Jurkat, Clone E6-1 (cell line): ENCODE measurements at regions not wholly inside any gene's neighbourhood (a gene's known extent, or its start where the extent isn't known, plus 50 kb on each side); places are given as distances from the start of the nearest gene placed in this dataset.

Experiments
- DNase-seq: peaks from one replicate; pipeline ENCODE4 v3.0.0-alpha.2; 2011; ENCODE audit warnings: low read depth, low spot score
- H3K4me3 ChIP-seq: 2 replicates; pipeline ENCODE4 v1.5.1; 2011; ENCODE audit warnings: mild to moderate bottlenecking, low read length, control low read depth, moderate library complexity

DNA sequence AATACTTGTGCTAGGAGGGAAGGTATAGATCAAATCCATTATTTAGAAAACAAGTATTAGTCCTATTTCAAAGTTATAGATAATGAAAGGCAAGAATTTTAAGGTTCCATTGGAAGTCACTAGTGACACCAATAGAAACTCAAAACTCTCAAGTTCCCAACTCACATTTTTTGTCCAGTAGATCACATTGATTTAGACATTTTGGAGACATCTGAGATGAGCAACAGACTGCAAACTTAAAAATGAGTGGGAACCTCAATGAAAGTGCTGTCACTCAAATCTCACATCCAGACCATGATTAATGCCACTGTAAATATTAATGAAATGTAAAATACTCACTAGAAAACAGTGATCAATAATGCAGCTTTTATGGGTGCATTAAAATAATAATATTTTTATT lies 405.0 kb downstream of the ENC1 start:
- no peak for DNase-seq
- H3K4me3 ChIP-seq = no peak overlapping the region

DNA sequence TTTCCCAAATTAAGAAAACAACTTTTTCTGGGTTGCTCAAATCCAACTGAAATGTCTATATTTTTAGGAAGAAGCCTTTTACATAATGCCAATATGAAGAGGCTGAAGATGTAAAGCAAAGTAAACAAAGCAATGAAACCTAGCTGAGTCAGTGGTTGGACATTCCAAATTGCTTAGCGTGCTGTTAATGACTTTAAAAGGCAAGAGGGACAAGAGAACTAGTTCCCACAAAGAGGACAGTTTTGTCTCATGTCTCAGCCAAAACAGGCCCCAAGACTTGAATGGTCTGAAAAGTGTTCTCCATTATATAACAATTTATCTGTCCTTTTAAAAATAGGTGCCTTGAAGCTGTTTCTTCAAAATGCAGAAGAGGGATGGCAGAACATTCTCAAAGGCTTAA lies 407.0 kb downstream of the ENC1 start:
- DNase-seq = no peak

DNA sequence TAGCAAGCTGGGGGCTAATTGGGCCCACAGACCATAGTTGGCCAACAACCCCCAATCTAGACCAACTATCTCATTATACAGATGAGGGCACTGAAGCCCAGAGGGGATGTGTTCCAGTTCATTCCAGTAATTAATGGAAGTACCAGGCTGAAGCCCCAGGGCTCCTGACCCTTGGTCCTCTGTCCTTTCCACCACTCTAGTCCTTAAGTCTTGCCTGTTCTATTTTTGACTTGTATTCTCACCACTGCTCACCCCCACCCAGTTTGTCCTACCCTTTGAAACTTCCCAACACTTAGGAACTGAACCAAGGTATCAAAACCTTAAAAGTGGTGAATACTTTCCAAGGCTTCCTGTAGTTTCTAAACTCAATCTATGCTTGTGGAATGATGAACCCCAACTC lies 407.4 kb downstream of the ENC1 start:
- no peak for DNase-seq
- H3K4me3 ChIP-seq = no peak overlapping the region

More for the DNA sequence above, 407.0 kb downstream of the ENC1 start:
- no peak overlapping the region for H3K4me3 ChIP-seq

DNA sequence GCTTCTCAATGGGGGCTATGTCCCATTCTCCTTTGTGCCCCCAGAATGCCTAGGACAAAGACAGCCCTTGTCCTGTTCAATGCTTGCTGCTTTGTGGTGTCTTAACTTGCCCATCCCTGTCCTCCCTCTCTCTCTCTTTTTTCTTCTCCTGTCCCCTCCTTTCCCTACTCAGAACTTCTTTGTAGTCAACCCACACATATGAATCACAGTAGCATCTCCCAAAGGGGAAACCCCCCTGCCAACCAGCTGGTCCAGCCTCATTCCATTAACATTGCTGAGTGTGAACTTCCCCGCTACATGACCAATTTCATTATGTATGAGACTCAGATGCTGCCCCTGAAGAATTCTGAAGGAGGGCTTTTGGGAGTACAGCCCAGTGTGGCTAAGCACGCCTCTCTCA lies 408.3 kb downstream of the ENC1 start:
- no peak for DNase-seq
- H3K4me3 ChIP-seq = no peak overlapping the region

DNA sequence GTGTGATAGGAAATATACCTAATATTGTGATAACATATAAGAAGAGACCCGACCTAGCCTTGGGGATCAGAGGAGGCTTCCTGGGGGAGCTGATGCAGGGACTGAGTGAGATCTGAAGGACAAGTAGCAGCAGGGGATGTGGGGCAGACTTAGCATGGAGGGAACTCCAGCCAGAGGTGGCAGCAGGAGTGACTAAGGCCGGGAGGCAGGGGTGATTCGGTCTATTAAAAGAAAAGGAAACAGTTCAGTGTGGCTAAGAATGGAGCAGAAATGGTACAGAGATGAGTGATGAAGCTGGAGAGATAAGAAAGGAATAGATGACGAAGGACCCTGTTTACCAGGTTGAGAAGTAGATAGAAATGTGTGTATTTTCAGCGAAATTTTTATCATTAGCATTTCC lies 408.8 kb downstream of the ENC1 start:
- no peak overlapping the region for H3K4me3 ChIP-seq
- no peak for DNase-seq

DNA sequence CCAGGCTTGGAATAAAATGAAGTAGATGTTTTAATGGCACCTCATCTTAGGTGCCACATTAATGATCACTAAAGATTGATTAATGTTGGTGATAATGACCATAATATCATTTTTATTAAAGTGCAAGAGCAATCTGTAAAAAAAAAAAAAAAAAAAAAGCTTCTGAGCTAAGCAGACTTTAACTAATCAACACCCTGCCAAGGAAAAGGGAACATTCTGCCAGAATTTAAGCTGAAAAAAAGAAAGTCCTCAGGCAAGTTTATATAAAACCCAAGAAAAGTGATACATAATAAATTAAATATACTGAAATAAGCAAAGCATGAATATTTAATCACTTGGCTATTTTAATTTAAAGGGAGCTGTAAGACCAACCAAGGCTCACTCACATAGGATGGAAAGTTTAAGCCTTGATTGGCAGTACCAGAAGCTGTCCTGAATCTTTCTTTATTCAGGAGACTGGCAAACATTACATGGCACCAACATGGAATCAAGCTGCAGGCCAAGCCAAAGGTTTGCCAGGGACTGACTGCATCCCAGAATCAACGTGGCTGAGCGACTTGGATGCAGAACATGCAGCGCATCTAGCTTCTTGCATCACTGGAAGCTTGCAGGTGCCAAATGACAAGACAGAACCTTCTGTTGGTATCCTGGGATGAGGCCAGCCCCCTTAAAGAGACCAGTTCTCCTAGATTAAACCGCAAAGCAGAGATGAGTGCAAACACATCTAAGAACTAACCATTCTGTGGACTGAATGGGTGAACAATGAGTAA lies 413.6 kb downstream of the ENC1 start:
- no peak overlapping the region for H3K4me3 ChIP-seq
- DNase-seq = no peak

DNA sequence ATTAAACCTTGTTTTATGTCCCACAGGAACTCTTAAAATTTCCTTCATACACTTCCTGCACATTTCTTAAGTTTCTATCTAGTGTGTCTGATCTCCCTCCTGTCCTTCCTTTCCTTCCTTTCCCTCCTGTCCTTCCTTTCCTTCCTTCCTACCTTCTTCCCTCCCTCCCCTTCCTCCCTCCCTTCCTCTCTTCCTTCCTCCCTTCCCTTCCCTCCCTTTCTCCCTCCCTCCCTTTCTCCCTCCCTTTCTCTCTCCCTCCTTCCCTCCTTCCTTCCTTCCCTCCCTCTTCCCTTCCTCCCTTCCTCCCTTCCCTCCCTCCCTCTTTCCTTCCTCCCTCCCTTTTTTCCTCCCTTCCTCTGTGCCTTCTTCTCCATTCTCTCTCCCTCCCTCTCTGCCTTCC lies 414.9 kb downstream of the ENC1 start:
- no peak overlapping the region for H3K4me3 ChIP-seq
- no peak for DNase-seq

DNA sequence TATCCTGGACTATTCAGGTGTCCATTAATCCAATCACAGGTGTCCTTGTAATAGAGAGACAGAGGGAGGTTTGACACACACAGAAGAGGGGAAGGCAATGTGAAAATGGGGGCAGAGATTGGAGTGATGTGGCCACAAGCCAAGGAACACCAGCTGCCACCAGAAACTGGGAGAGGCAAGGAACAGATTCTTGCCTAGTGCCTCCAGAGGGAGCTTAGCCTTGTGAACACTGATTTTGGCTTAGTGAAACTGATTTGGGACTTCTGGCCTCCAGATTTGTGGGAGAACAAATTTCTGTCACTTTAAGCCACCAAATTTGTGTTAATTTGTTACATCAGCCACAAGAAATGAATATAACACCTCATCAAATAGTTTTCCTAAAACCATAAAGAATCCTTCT lies 416.2 kb downstream of the ENC1 start:
- no peak for DNase-seq
- no peak overlapping the region for H3K4me3 ChIP-seq

DNA sequence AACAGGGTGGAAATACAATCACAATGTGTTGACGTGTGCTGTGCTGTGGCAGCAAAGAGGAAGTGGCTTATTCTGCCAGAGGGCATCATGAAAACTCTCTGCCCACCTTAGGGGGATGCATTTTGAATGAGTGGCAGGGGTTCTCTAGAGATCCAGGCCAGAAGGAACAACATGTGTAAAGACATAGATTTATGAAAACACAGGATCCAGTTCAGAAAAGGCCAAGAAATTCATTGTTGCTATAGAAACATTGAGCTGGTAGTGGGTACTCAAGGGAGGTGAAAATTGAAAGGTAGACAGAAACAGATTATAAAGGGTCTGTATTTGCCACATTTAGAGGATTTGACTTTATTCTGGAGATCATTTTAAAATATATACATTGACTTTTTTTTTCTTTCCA lies 417.7 kb downstream of the ENC1 start:
- no peak for DNase-seq
- no peak overlapping the region for H3K4me3 ChIP-seq

DNA sequence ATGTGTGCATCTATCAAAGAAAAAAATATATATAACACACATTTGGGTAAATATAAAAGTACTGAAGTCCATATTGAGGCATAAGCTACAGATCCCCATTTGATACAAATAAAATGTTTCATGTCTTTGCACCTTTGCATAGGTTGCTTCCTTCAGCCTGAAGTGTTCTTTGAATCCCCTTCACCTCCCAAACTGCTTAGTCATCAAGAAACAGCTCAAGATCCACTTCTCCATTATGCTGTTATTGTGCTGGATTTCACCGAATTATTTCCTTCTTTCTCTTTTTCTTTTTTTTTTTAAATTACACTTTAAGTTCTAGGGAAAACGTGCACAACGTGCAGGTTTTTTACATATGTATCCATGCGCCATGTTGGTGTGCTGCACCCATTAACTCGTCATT lies 419.1 kb downstream of the ENC1 start:
- H3K4me3 ChIP-seq = no peak overlapping the region
- no peak for DNase-seq

DNA sequence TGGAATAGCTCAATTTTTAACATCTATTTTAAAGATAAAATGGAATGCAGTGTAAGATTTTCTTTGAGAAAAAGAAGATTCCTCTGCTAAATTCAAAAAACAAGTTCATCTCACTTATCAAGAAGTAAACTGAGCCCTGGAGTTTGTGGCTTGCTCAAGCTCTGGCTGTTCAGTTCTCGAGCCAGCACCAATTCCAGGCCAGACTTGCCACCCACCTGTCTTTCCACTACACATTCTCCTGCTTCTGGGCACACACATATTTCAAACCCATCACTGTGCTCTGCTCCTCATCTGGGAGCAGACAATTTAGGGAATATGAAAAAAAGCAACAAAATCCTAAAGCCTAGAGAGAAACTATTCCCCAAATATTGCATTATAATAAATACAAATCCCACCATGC lies 424.5 kb downstream of the ENC1 start:
- no peak overlapping the region for H3K4me3 ChIP-seq
- no peak for DNase-seq

DNA sequence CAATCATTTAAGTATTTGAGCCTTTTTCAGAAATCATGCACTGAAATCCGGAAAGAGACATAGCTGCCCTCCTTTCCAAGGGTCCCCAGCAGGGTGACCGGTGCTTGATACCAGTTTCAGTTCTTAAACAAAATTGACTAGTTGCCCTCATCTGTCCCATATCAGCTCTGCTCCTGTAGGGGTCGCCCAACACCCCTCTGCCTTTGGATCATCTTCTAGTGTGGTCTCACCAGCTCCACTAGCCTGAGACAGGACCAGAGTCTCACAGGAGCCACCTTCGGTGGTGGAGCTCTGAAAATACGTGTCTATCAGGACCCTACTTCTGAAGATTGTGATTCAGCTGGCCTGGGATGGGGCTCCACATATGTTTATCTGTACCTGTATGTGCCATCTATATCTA lies 428.2 kb downstream of the ENC1 start:
- H3K4me3 ChIP-seq = no peak overlapping the region
- DNase-seq = no peak

DNA sequence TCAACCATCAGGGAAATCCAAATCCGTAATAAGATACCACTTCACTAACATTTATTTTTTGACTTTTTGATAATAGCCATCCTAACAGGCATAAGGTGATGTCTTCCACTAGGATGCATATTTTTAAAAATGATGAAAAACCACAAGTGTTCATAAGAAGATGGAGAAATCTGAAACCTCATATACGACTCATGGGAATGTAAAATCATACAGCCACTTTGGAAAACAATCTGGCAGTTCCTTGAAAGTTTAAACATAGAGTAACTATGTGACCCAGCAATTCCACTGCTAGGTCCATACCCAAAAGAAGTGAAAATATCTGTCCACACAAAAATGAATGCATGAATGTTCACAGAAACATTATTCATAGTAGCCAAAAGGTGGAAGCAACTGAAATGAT lies 431.0 kb downstream of the ENC1 start:
- no peak overlapping the region for H3K4me3 ChIP-seq
- no peak for DNase-seq

DNA sequence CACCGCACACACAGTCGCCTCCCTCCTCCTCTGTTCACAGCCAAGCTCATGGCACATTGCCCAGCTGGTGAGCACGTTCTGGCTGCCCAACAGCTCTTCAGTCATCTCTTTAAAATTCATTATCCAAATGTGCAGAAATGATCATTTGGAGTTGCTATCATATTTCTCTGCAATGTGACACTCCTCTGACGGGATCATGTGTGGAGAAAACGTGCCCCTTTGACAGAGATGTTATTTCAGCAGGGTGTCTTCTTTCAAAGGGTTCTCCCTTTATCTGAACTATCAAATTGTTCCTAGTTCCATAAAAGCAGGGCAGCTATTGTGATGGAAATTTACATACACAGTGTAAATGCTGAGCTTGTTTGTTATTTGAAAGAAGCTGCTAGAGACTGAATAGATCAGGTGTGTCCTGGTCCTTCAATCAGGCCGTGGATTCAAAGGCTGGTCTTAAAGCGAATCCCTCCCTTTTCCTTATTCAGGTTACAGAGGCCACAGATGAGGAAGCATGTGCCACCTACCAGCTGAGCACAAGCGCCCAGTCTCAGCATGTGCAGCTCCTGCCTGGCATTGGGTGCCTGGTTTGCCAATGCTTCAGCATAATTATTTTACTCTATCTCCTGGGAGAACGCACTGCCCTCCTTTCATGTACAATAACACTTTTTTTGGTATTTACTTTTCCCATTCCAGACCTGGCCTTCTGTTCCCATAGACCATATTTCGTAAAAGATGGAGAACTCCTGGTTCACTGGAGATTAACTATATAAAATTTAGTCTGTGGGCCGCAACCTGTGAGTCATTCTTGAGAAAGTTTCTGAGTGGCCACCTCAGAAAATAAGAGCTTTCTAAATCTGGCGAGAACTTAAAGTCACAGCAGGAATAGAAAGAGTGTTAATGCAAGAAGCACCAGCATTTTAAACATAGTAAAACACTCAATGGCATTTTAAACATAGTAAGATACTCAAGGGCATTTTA lies 433.7 kb downstream of the ENC1 start:
- DNase-seq = no peak

DNA sequence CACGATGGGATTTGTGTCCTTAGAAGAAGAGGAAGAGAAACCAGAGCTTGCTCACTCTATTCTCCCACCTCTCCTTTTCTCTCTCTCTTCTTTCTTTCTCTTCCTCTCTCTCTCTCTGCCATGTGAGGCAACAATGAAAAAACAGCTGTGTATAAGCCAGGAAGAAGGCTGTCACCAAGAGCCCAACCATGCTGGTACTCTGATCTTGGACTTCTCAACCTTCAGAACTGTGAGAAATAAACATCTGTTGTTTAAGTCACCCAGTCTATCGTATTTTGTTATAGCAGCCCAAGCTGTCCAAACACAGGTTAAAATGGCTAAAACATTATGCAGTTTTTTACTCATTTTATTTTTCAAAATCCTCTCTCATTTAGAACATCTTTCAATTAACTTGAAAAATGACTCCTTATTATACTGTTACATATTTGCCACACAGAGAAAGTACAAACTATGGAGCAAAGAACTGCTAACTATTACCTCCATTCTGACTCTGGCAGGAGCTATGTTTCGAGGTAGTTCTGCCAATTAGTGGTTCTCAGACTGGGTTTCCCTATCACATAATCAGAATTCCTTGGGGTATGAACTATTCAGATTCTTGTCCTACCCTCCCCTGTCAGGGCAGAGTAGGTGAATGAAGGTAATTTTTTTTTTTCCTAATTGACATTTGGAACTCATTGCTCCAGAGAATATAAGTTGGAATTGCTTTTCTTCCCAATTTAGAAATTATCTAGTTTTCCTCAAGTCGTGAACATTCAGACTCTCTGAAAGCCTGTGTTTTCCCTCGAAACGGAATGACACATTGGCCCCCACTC lies 434.6 kb downstream of the ENC1 start:
- H3K4me3 ChIP-seq = no peak overlapping the region
- no peak for DNase-seq

More for the DNA sequence above, 433.7 kb downstream of the ENC1 start:
- no peak overlapping the region for H3K4me3 ChIP-seq

DNA sequence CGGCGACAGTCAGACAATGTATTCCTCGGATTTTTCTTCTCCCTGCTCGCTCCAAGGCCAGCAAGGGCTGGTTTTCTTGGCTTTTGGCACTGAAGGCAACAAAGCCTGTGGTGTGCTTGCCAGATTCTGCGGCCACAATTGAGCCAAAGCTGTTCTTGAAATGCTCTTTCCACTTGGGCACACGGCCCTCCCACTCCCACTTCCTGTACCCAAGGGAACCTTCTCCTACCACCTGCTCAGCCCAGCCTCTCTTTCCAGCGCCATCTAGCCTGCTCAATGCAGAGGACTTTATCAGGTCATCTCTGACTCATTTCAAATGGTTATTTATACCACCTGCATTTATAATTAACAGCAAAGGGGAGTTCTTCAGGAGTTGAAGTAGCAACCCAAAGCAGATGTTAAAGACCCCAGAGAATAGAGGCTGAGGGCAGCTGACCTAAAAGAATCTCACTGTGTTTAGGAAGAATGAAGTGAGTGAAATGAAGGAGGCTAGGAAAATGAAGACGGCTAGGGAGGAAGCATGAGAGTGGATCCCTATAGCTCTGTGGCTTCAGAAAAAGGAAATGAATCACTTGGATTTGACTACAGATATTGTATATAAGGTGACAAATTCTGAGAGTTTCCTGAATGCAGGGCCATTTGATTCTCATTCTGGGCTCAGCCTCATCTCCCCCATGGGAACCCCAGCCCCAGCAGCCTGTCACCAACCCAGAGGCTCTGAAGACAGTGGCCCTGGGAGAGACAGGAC lies 439.0 kb downstream of the ENC1 start:
- DNase-seq = no peak
- H3K4me3 ChIP-seq = no peak overlapping the region

DNA sequence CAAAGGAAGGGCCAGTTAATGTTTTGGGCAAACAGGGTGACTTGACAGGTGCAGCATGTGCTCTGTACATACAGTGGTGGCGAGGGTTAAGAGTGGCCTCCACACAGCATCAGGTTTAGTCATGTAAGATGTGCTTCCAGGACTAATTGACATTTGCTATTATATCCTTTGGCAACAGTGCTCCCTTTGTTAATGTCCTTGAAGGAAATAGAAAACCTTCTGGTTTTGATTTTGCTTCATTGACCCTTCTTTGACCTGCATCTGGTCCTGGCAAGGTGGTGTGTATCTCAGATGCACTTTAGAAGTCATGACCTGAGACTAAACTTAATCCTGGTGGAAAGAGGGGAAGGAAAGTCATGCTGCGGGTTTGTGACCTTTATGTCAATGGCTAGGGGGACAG lies 440.0 kb downstream of the ENC1 start:
- no peak overlapping the region for H3K4me3 ChIP-seq
- DNase-seq = no peak

DNA sequence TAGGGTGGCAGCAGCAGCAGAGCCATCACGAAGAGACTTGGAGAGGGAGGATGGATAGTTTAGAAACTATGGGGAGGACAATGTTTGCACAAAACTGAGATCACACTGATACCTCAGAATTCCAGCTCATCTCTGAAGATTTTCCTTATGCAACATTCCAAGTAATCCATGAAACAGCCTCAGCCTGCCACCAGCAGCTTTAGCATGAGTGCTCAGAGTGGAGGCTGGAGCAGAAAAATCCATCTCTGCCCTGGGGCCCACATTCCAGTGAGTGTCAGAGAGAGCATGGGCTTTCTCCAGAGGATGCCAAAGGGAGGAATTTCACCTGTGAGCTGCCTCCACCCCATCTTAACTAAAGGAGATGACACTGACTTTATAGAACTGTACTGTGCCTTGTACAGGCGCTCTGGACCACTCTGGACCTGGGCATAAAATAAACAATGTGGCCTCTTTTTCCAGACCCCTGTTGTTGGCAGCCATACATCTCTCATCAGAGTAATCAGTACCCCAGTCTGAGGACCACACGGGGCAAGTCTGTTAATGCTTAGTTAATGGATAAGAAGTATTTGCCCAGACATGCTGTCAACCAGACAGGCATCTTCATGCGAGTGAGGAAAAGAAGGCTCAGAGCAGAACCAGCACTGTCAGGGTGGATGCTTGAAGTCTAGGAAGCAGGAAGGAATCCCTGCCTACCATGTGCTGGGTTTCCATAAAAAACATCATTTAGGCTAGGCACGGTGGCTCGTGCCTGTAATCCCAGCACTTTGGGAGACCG lies 440.9 kb downstream of the ENC1 start:
- no peak for DNase-seq
- H3K4me3 ChIP-seq = no peak overlapping the region
